Endothelial cell of umbilical vein (primary cell): ENCODE measurements at regions not wholly inside any gene's neighbourhood (a gene's known extent, or its start where the extent isn't known, plus 50 kb on each side); places are given as distances from the start of the nearest gene placed in this dataset.

Experiments used
- BruUV-seq: library from RNA; stranded (reverse); fragments of 400-500 nt; replicated peaks from 2 replicates; lab custom pipeline; 2021; lab: Mats Ljungman, UMichigan
- CTCF ChIA-PET: fragments of 300-600, 350-600 bp; sonication (Branson Sonifier 250); formaldehyde crosslinking; loops from one replicate; lab custom pipeline; 2021; ENCODE audit warnings: antibody characterized with exemption, inconsistent platforms; lab: Charles Lee
- POLR2A ChIA-PET: fragments of 300-600, 350-600 bp; sonication (Branson Sonifier 250); formaldehyde crosslinking; loops from one replicate; lab custom pipeline; 2021; ENCODE audit warnings: antibody characterized with exemption, inconsistent platforms; lab: Charles Lee
- DNase-seq: peaks from one replicate; pipeline ENCODE4 v3.0.0-alpha.2; 2011; ENCODE audit warnings: low read depth, low spot score
- FAIRE-seq: peaks from 2 replicates; lab custom pipeline; 2011; peaks lifted over from hg19 to GRCh38; lab: Jason Lieb, UNC
- H2AFZ ChIP-seq: 2 replicates; pipeline ENCODE4 v1.6.0; 2012; ENCODE audit warnings: low read depth, low read length, control low read depth, inconsistent platforms
- H3K27ac ChIP-seq: 2 replicates; pipeline ENCODE4 v1.5.1; 2011; ENCODE audit warnings: low read depth, mild to moderate bottlenecking, control low read depth, low read length, moderate library complexity; ENCODE audit not compliant: insufficient read depth
- H3K27me3 ChIP-seq, 2 experiments: 2 replicates each; pipeline versions ENCODE4 v1.6.0 to v1.6.1; 2011; ENCODE audit warnings: low read length in 2 of 2, mixed read lengths in 1 of 2; ENCODE audit not compliant: control insufficient read depth in 2 of 2, insufficient read depth in 2 of 2
- H3K36me3 ChIP-seq, 2 experiments: 2 replicates in 1 of 2; 3 replicates in 1 of 2; pipeline ENCODE4 v1.5.1; 2011; ENCODE audit warnings: low read length in 2 of 2, mild to moderate bottlenecking in 1 of 2, moderate library complexity in 1 of 2; ENCODE audit not compliant: control insufficient read depth in 2 of 2, insufficient read depth in 2 of 2; ENCODE audit errors: extremely low read depth in 1 of 2
- H3K4me1 ChIP-seq: 3 replicates; pipeline ENCODE4 v1.5.1; 2011; ENCODE audit warnings: mild to moderate bottlenecking, low read length; ENCODE audit not compliant: control insufficient read depth, insufficient read depth; ENCODE audit errors: extremely low read depth
- H3K4me2 ChIP-seq: 2 replicates; pipeline ENCODE4 v1.6.1; 2011; ENCODE audit warnings: low read length, control low read depth, mixed read lengths; ENCODE audit not compliant: insufficient read depth
- H3K4me3 ChIP-seq, 3 experiments: fragments of 200-600 bp in 1 of 3; sonication (generic), shearing (Covaris generic) in 1 of 3; replicated peaks in 1 of 3; 2 replicates each; pipeline ENCODE4 v1.5.1; 2011 to 2016; ENCODE audit warnings: control low read depth in 3 of 3, low read length in 3 of 3, mild to moderate bottlenecking in 2 of 3, inconsistent platforms in 1 of 3, low read depth in 1 of 3, moderate library complexity in 1 of 3; ENCODE audit not compliant: insufficient read depth in 1 of 3
- H3K79me2 ChIP-seq: 2 replicates; pipeline ENCODE4 v1.6.0; 2012; ENCODE audit warnings: low read length, inconsistent platforms; ENCODE audit not compliant: control insufficient read depth, insufficient read depth
- H3K9ac ChIP-seq: replicated peaks from 2 replicates; pipeline ENCODE3; 2011; ENCODE audit warnings: low read length, control low read depth; ENCODE audit not compliant: insufficient read depth; ENCODE audit errors: extremely low read depth
- H3K9me1 ChIP-seq: replicated peaks from 3 replicates; pipeline ENCODE4 v1.6.0; 2011; ENCODE audit warnings: mild to moderate bottlenecking, low read length; ENCODE audit not compliant: control insufficient read depth, insufficient read depth; ENCODE audit errors: extremely low read depth
- H3K9me3 ChIP-seq: replicated peaks from 2 replicates; pipeline ENCODE4 v1.5.1; 2012; ENCODE audit warnings: low read length, inconsistent platforms; ENCODE audit not compliant: control insufficient read depth, insufficient read depth
- H4K20me1 ChIP-seq: replicated peaks from 2 replicates; pipeline ENCODE3; 2011; ENCODE audit warnings: mild to moderate bottlenecking, low read length; ENCODE audit not compliant: control insufficient read depth, insufficient read depth; ENCODE audit errors: extremely low read depth
- CTCF ChIP-seq, 2 donors: IDR thresholded peaks; 1 replicate in 1 of 2; 2 replicates in 1 of 2; pipeline ENCODE4 v1.5.1; 2011; ENCODE audit warnings: low read length in 2 of 2, mild to moderate bottlenecking in 2 of 2, moderate library complexity in 2 of 2, control low read depth in 1 of 2, inconsistent platforms in 1 of 2, low read depth in 1 of 2; ENCODE audit not compliant: insufficient read depth in 1 of 2; ENCODE audit errors: extremely low read depth in 1 of 2
- EZH2 ChIP-seq: IDR thresholded peaks from 2 replicates; pipeline ENCODE4 v1.6.1; 2012; ENCODE audit warnings: borderline replicate concordance, low read depth, mild to moderate bottlenecking, moderate library complexity, low read length, inconsistent platforms; ENCODE audit not compliant: severe bottlenecking
- FOS ChIP-seq: IDR thresholded peaks from 2 replicates; pipeline ENCODE4 v1.6.1; 2011; ENCODE audit warnings: mild to moderate bottlenecking, low read length, moderate library complexity, borderline replicate concordance; ENCODE audit not compliant: insufficient read depth
- GATA2 ChIP-seq: IDR thresholded peaks from 2 replicates; pipeline ENCODE4 v1.7.0; 2011; ENCODE audit warnings: low read depth, mild to moderate bottlenecking, moderate library complexity, mixed read lengths, low read length; ENCODE audit not compliant: insufficient read length, insufficient read depth
- JUN ChIP-seq: IDR thresholded peaks from 2 replicates; pipeline ENCODE4 v1.6.1; 2011; ENCODE audit warnings: borderline replicate concordance, low read depth; ENCODE audit not compliant: insufficient read length, insufficient read depth
- MYC ChIP-seq: IDR thresholded peaks from one replicate; pipeline ENCODE4 v1.6.1; 2011; ENCODE audit warnings: mild to moderate bottlenecking, low read depth, low read length
- POLR2A ChIP-seq: IDR thresholded peaks from 2 replicates; pipeline ENCODE4 v1.6.1; 2012; ENCODE audit warnings: low read depth, mild to moderate bottlenecking, control low read depth, low read length
- POLR2AphosphoS5 ChIP-seq: IDR thresholded peaks from 2 replicates; pipeline ENCODE4 v1.6.1; 2012; ENCODE audit warnings: low read depth, mild to moderate bottlenecking, control low read depth, low read length, moderate library complexity; ENCODE audit not compliant: insufficient read depth
- dilution Hi-C: fragments of 300-500 bp; cut with MboI; formaldehyde crosslinking; loops from one replicate; pipeline ENCODE4 v1.15.0; 2019; ENCODE audit warnings: low sequenced_read_pairs; ENCODE audit not compliant: extremely low pct_ligation_motif_present
- intact Hi-C: fragments of 100-400 bp; cut with micrococcal nuclease; formaldehyde crosslinking; loops from one replicate; pipeline ENCODE4 v1.10.0; 2022
- TF ChIP-seq, protein P1 (sequence below): IDR thresholded peaks from 2 replicates; pipeline ENCODE4 v1.6.1; 2011; ENCODE audit not compliant: insufficient read depth, insufficient read length

- Histone ChIP-seq H3K79me2 (no peaks in the 10 kb centered on the region), H4K20me1 (no peaks in the 10 kb centered on the region), H3K9ac (no peak overlapping the region), H3K36me3 (no peaks in the 10 kb centered on the region), H3K27ac (no peak overlapping the region), H3K9me3 (peaks cover 19% of the 10 kb centered on the region), H3K4me2 (no peak overlapping the region), H3K27me3 (no peaks in the 10 kb centered on the region), H2AFZ (no peak overlapping the region), H3K4me1 (no peaks in the 10 kb centered on the region), H3K9me1 (no peaks in the 10 kb centered on the region), H3K4me3 (no peak overlapping the region)
- ChIA-PET CTCF (no interaction called here), POLR2A (no interaction called here)
- no peak for DNase-seq
- dilution Hi-C loops (no loop called here), intact Hi-C loops (no loop called here)
- FAIRE-seq, result no peak
- TF ChIP-seq GATA2 (no peak), POLR2AphosphoS5 (no peak), MYC (no peak), JUN (no peak)
- no TSS peak for BruUV-seq
Measured at GRCh38 chr18:78792094-78792493, 187.5 kb upstream of the SALL3 start.

DNA sequence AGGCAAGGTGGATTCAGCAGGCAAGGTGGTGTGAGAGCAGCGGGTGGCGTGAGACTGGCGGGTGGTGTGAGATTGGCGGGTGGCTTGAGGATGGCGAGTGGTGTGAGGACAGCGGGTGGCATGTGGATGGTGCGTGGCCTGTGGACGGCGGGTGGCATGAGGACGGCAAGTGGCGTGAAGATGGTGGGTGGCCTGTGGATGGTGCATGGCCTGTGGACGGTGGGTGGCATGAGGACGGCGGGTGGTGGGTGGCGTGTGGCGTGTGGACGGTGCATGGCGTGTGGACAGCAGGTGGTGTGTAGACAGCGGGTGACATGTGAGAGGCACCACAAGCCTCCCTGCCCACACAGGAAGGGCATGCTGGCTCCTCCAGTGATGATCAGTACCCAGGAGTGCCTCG is 186.9 kb upstream of the SALL3 start:
- H3K36me3 ChIP-seq, result no peaks in the 10 kb centered on the region
- intact Hi-C loops (no loop called here), dilution Hi-C loops (no loop called here)
- TF ChIP-seq CTCF (IDR thresholded peaks at IDR 0.05; ENCODE audit: extremely low read depth in 1 of 2, insufficient read depth in 1 of 2, low read depth in 1 of 2, low read length in 2 of 2) (no peak), POLR2AphosphoS5 (no peak), POLR2A (no peak), GATA2 (no peak), MYC (no peak), FOS (no peak), EZH2 (no peak), JUN (no peak)
- TF ChIP-seq, protein P1, sequence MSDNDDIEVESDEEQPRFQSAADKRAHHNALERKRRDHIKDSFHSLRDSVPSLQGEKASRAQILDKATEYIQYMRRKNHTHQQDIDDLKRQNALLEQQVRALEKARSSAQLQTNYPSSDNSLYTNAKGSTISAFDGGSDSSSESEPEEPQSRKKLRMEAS, result no peak
- DNase-seq (no peak), FAIRE-seq (no peak)
- no peaks in the 10 kb centered on the region for H3K79me2 ChIP-seq
- H3K4me1 ChIP-seq, result no peaks in the 10 kb centered on the region
- H3K4me3 ChIP-seq, result no peak overlapping the region
- no peak overlapping the region for H3K27ac ChIP-seq
- BruUV-seq, result no TSS peak
- H3K9me1 ChIP-seq, result no peaks in the 10 kb centered on the region
- ChIA-PET POLR2A (no interaction called here), CTCF (no interaction called here)
- no peak overlapping the region for H3K9ac ChIP-seq
- H3K27me3 ChIP-seq, result no peaks in the 10 kb centered on the region
- H3K9me3 ChIP-seq, result peaks cover 19% of the 10 kb centered on the region
- no peak overlapping the region for H3K4me2 ChIP-seq
- H4K20me1 ChIP-seq, result no peaks in the 10 kb centered on the region
- no peak overlapping the region for H2AFZ ChIP-seq
